Astrocyte (in vitro differentiated cells and primary cell): ENCODE measurements at regions not wholly inside any gene's neighbourhood (a gene's known extent, or its start where the extent isn't known, plus 50 kb on each side); places are given as distances from the start of the nearest gene placed in this dataset.

Experiments
- DNase-seq: peaks from one replicate; pipeline ENCODE4 v3.0.0-alpha.2; 2010; ENCODE audit warnings: low read depth
- FAIRE-seq: peaks from 2 replicates; lab custom pipeline; 2011; peaks lifted over from hg19 to GRCh38; lab: Jason Lieb, UNC
- H2AFZ ChIP-seq: 2 replicates; pipeline ENCODE4 v1.6.0; 2012; ENCODE audit warnings: low read depth, low read length, inconsistent platforms
- H3K27ac ChIP-seq: 2 replicates; pipeline ENCODE4 v1.5.1; 2011; ENCODE audit warnings: low read depth, low read length, inconsistent platforms
- H3K27me3 ChIP-seq: 2 replicates; pipeline ENCODE4 v1.6.0; 2011; ENCODE audit warnings: low read length, inconsistent platforms; ENCODE audit not compliant: insufficient read depth
- H3K36me3 ChIP-seq: 2 replicates; pipeline ENCODE4 v1.5.1; 2011; ENCODE audit warnings: low read length, inconsistent platforms; ENCODE audit not compliant: insufficient read depth
- H3K4me1 ChIP-seq: 2 replicates; pipeline ENCODE4 v1.5.1; 2011; ENCODE audit warnings: low read length, inconsistent platforms; ENCODE audit not compliant: insufficient read depth
- H3K4me2 ChIP-seq: 2 replicates; pipeline ENCODE4 v1.6.0; 2012; ENCODE audit warnings: low read length, inconsistent platforms
- H3K4me3 ChIP-seq: 2 replicates; pipeline ENCODE4 v1.5.1; 2011; ENCODE audit warnings: low read depth, mild to moderate bottlenecking, low read length, inconsistent platforms; ENCODE audit not compliant: insufficient read depth
- H3K79me2 ChIP-seq: 2 replicates; pipeline ENCODE4 v1.6.0; 2012; ENCODE audit warnings: mild to moderate bottlenecking, low read length, inconsistent platforms; ENCODE audit not compliant: insufficient read depth
- H3K9ac ChIP-seq: 2 replicates; pipeline ENCODE4 v1.6.0; 2012; ENCODE audit warnings: mild to moderate bottlenecking, low read length, inconsistent platforms
- H3K9me3 ChIP-seq: 2 replicates; pipeline ENCODE4 v1.5.1; 2012; ENCODE audit warnings: low read depth, mild to moderate bottlenecking, low read length, inconsistent platforms; ENCODE audit not compliant: insufficient read depth
- H4K20me1 ChIP-seq: 2 replicates; pipeline ENCODE4 v1.6.0; 2012; ENCODE audit warnings: low read length, inconsistent platforms; ENCODE audit not compliant: insufficient read depth
- H3K27ac Mint-ChIP-seq: one replicate; pipeline ENCODE4 v1.8.0; 2021; ENCODE audit warnings: mild to moderate bottlenecking, mixed read lengths; ENCODE audit not compliant: unreplicated experiment
- H3K27me3 Mint-ChIP-seq: one replicate; pipeline ENCODE4 v1.8.0; 2021; ENCODE audit warnings: low read depth, mixed read lengths; ENCODE audit not compliant: unreplicated experiment
- H3K36me3 Mint-ChIP-seq: one replicate; pipeline ENCODE4 v1.8.0; 2021; ENCODE audit warnings: low read depth, mixed read lengths; ENCODE audit not compliant: unreplicated experiment
- H3K4me1 Mint-ChIP-seq: one replicate; pipeline ENCODE4 v1.8.0; 2021; ENCODE audit warnings: low read depth, mixed read lengths; ENCODE audit not compliant: unreplicated experiment
- H3K4me3 Mint-ChIP-seq: one replicate; pipeline ENCODE4 v1.8.0; 2021; ENCODE audit warnings: mild to moderate bottlenecking, moderate library complexity, mixed read lengths; ENCODE audit not compliant: unreplicated experiment
- H3K9me3 Mint-ChIP-seq: one replicate; pipeline ENCODE4 v1.8.0; 2021; ENCODE audit warnings: mild to moderate bottlenecking, mixed read lengths; ENCODE audit not compliant: unreplicated experiment
- CTCF ChIP-seq: IDR thresholded peaks from 2 replicates; pipeline ENCODE4 v1.5.1; 2011; ENCODE audit warnings: low read depth, mild to moderate bottlenecking, inconsistent platforms, low read length, moderate library complexity; ENCODE audit not compliant: insufficient read depth
- EZH2 ChIP-seq: IDR thresholded peaks from 2 replicates; pipeline ENCODE4 v1.6.1; 2012; ENCODE audit warnings: mild to moderate bottlenecking, low read length, inconsistent platforms; ENCODE audit not compliant: insufficient read depth

DNA sequence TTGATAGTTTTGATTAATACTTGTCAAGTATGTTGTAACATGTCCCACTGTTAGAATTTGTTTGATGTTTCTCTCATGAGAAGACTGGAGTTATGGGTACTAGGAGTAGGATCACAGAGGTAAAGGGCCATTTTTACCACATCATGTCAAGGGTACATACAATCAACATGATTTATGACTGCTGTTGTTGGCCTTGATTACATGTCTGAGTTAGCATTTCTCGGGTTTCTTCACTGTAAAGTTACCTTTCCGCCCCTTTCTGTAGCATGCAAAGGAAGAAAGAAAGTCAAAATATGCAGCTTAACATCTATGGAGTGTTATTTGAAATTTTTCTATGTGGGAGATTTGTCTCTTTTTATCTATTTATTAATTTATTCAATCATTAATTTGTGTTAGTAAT, 1456.4 kb downstream of the SUCLG1 start:
- no peak overlapping the region for H3K27ac ChIP-seq
- no peak for DNase-seq
- no peaks in the 10 kb centered on the region for H3K9me3 ChIP-seq
- no peaks in the 10 kb centered on the region for H4K20me1 ChIP-seq
- Mint-ChIP-seq H3K27me3 (no peaks in the 10 kb centered on the region), H3K36me3 (no peaks in the 10 kb centered on the region), H3K27ac (no peak overlapping the region), H3K9me3 (no peaks in the 10 kb centered on the region), H3K4me3 (no peak overlapping the region), H3K4me1 (peaks cover 4% of the 10 kb centered on the region)
- no peak overlapping the region for H2AFZ ChIP-seq
- H3K9ac ChIP-seq, result no peak overlapping the region
- no peak overlapping the region for H3K4me2 ChIP-seq
- H3K79me2 ChIP-seq, result no peaks in the 10 kb centered on the region
- H3K36me3 ChIP-seq, result no peaks in the 10 kb centered on the region
- H3K27me3 ChIP-seq, result no peaks in the 10 kb centered on the region
- TF ChIP-seq EZH2 (no peak), CTCF (no peak)
- H3K4me1 ChIP-seq, result no peaks in the 10 kb centered on the region
- FAIRE-seq, result no peak
- H3K4me3 ChIP-seq, result no peak overlapping the region

DNA sequence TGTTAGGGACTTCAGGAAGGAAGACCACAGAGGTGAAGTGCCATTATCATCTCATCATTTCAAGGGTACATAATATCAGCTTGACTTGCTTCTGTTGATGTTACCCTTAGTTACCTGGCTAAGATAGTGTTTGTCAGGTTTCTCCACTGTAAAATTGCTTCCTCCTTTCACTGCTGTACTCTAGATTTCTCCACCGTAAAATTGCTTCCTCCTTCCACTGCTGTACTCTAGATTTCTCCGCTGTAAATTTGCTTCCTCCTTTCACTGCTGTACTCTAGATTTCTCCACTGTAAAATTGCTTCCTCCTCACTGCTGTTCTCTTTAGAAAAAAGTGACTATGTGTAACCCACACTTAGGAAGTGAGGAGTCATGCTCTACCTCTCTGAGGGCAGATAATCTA, 1460.3 kb downstream of the SUCLG1 start:
- Histone ChIP-seq H3K27me3 (no peaks in the 10 kb centered on the region), H3K27ac (no peak overlapping the region), H2AFZ (no peak overlapping the region), H3K9me3 (no peaks in the 10 kb centered on the region), H4K20me1 (no peaks in the 10 kb centered on the region), H3K4me1 (no peaks in the 10 kb centered on the region), H3K4me2 (no peak overlapping the region), H3K9ac (no peak overlapping the region), H3K4me3 (no peak overlapping the region), H3K36me3 (no peaks in the 10 kb centered on the region), H3K79me2 (no peaks in the 10 kb centered on the region)
- no peak overlapping the region for H3K27ac Mint-ChIP-seq
- H3K27me3 Mint-ChIP-seq, result no peaks in the 10 kb centered on the region
- H3K36me3 Mint-ChIP-seq, result no peaks in the 10 kb centered on the region
- H3K4me3 Mint-ChIP-seq, result no peak overlapping the region
- no peaks in the 10 kb centered on the region for H3K9me3 Mint-ChIP-seq
- peaks cover 1% of the 10 kb centered on the region for H3K4me1 Mint-ChIP-seq
- FAIRE-seq (peak; percentile 26), DNase-seq (no peak)
- no peak for TF ChIP-seq EZH2
- TF ChIP-seq CTCF, result no peak

DNA sequence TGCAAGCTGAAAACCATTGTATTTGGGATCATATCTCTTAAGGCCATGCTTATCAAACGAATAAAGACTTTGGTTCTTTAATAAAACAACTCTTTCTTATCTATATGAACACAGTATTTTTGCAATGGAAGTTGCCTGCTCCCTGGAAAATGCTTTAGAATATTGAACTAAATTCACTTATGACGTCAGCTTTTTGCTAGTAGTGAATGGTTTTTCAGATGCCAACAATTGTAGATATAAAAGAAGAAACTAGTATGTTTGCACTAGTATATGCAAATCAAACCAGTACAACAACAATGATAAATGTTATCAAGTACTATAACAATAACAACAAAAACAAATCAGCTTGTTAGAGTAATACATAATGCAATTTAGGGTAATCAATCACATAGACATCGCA, 1462.9 kb downstream of the SUCLG1 start:
- H3K27me3 Mint-ChIP-seq, result no peaks in the 10 kb centered on the region
- H3K4me1 Mint-ChIP-seq, result peaks cover 7% of the 10 kb centered on the region
- Histone ChIP-seq H3K4me3 (no peak overlapping the region), H3K27me3 (no peaks in the 10 kb centered on the region), H3K4me2 (no peak overlapping the region), H3K27ac (no peak overlapping the region), H3K4me1 (no peaks in the 10 kb centered on the region), H3K9ac (no peak overlapping the region), H4K20me1 (no peaks in the 10 kb centered on the region), H3K9me3 (no peaks in the 10 kb centered on the region), H2AFZ (no peak overlapping the region), H3K79me2 (no peaks in the 10 kb centered on the region), H3K36me3 (no peaks in the 10 kb centered on the region)
- H3K27ac Mint-ChIP-seq, result no peak overlapping the region
- FAIRE-seq (no peak), DNase-seq (no peak)
- H3K4me3 Mint-ChIP-seq, result no peak overlapping the region
- no peaks in the 10 kb centered on the region for H3K9me3 Mint-ChIP-seq
- no peak for TF ChIP-seq EZH2
- TF ChIP-seq CTCF, result no peak
- no peaks in the 10 kb centered on the region for H3K36me3 Mint-ChIP-seq
